Kidney (tissue), 13 donors: ENCODE measurements at regions not wholly inside any gene's neighbourhood (a gene's known extent, or its start where the extent isn't known, plus 50 kb on each side); places are given as distances from the start of the nearest gene placed in this dataset.
A peak's percentile ranks its signal among the peaks of the same experiment; 100 is the strongest.

ENCODE experiments used
- DNase-seq, 5 donors: peaks; one replicate each; pipeline ENCODE4 v3.0.0-alpha.2; 2013 to 2020
- FAIRE-seq: peaks from 2 replicates; lab custom pipeline; 2012; peaks lifted over from hg19 to GRCh38; lab: Jason Lieb, UNC
- H3K27ac ChIP-seq, 2 donors: one replicate each; pipeline ENCODE4 v1.7.0; 2013; ENCODE audit warnings: low read depth in 2 of 2, low read length in 2 of 2, inconsistent platforms in 1 of 2
- H3K27me3 ChIP-seq: one replicate; pipeline ENCODE4 v1.7.1; 2013; ENCODE audit warnings: low read length, inconsistent platforms; ENCODE audit not compliant: control insufficient read depth, insufficient read depth
- H3K36me3 ChIP-seq, 3 donors: one replicate each; pipeline versions ENCODE4 v1.7.0 to v1.7.1; 2013; ENCODE audit warnings: low read length in 3 of 3, control low read depth in 1 of 3, inconsistent platforms in 1 of 3; ENCODE audit not compliant: insufficient read depth in 3 of 3, control insufficient read depth in 2 of 3
- H3K4me1 ChIP-seq, 3 donors: one replicate each; pipeline versions ENCODE4 v1.7.0 to v1.7.1; 2013; ENCODE audit warnings: low read length in 3 of 3, inconsistent platforms in 1 of 3, low read depth in 1 of 3; ENCODE audit not compliant: control insufficient read depth in 2 of 3, insufficient read depth in 2 of 3
- H3K4me3 ChIP-seq, 3 donors: one replicate each; pipeline versions ENCODE4 v1.7.0 to v1.8.1; 2013; ENCODE audit warnings: low read length in 3 of 3, control low read depth in 1 of 3, inconsistent platforms in 1 of 3
- H3K9ac ChIP-seq, 3 donors: one replicate each; pipeline versions ENCODE4 v1.7.0 to v1.7.1; 2013; ENCODE audit warnings: low read length in 3 of 3, control low read depth in 1 of 3, inconsistent platforms in 1 of 3
- H3K9me3 ChIP-seq, 3 donors: one replicate each; pipeline versions ENCODE4 v1.7.0 to v1.7.1; 2013; ENCODE audit warnings: low read length in 3 of 3, control low read depth in 1 of 3, inconsistent platforms in 1 of 3; ENCODE audit not compliant: control insufficient read depth in 2 of 3, insufficient read depth in 1 of 3
- CTCF ChIP-seq: IDR thresholded peaks from 3 replicates; pipeline ENCODE4 v1.5.1; 2012; ENCODE audit warnings: mild to moderate bottlenecking, moderate library complexity, borderline replicate concordance; ENCODE audit not compliant: insufficient read depth; ENCODE audit errors: extremely low read depth
- intact Hi-C: fragments of 100-400 bp; cut with DNase I; formaldehyde crosslinking; loops from one replicate; pipeline ENCODE4 v1.11.1; 2022
- donor health status: control.
- donor health status: control.
- donor health status: control.
- donor health status: control.
- donor health status: control.
- donor health status: DM: yes; HTN: yes; CAD: no.
- donor health status: Normal renal cell carcinoma (clear cell type).

DNA sequence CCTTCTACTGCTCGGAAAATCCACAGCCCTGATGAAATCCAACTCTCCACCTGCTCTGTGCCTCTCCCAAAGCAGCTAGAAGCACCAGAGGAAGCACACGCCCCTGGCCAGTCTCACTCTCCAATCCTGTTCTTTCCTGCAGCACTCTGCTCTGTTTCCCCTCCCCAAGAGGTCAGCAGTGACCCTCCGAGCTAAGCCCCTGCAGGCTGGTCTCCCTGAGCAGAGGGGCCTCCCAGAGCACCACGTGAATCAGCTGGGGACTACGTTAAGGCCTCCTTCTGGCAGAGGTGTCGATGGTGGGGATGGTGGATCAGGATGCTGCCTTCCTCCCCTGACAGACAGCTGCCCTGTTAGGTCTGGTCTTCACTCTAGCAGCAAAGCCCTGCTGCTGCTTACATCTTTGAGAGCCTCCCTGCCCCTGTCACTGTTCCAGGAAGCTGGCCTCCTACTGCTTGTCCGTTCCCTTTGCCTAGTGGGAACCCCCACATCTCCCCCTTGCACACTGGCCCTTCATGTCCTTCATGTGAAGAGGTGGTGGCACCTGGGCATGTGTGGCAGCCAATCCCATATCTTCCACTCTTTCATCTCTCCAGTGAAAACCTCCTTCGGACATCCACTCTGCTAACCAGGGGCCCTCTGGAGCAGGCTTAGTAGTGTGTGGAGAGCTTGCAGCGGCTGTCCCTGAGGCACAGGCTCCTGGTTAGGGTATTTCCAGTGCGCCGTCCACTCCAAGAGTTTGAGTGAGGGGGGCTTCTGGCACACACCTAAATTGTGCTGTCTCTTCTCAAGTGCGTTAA lies 307.5 kb upstream of the HS6ST1 start:
- Histone ChIP-seq H3K4me3 (no peak overlapping the region), H3K4me1 (no peaks in the 10 kb centered on the region), H3K36me3 (no peaks in the 10 kb centered on the region), H3K27me3 (no peaks in the 10 kb centered on the region), H3K27ac (no peak overlapping the region), H3K9ac (no peak overlapping the region), H3K9me3 (no peaks in the 10 kb centered on the region)
- intact Hi-C loops, result no loop called here
- peak in 1 of 5 donors; percentile 32 for DNase-seq
- FAIRE-seq, result no peak
- no peak for TF ChIP-seq CTCF

DNA sequence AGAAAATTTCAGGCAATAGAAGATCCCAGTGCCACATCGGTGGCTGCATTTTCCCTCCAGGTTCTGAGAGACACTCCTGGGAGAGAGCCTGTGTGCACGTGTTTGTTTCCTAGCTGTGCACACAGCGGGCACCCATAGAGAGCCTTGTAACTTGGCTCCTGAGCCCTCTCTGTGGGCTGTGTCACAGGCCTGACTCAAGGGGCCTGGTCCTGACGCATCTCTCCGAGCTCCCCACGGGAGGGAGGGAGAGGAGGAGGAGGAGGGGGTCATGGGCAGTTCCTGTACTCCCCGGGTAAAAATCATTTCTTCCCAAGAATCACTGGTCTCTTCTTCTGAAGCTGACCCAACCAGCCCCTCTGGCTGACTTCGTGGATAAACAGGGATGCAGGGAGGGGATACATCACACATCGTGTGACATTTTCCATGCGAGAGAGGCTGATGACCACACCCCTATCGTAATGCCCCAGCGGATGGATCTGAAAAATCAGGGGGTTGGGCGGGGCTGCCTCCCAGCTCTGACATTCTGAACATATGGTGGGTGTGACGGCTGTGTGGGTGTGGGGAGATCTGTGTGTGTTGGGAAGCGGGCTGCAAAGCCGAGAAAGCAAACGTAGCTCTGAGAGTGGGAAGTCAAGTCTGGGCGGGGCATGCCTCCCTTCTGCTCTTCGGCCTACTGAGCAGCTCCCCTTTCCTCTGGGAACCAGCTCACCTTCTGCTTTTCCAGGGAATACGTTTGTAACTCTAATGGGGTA lies 308.3 kb upstream of the HS6ST1 start:
- no peaks in the 10 kb centered on the region for H3K27me3 ChIP-seq
- no peak for FAIRE-seq
- no peak overlapping the region for H3K4me3 ChIP-seq
- H3K27ac ChIP-seq, result no peak overlapping the region
- no peaks in the 10 kb centered on the region for H3K36me3 ChIP-seq
- H3K9ac ChIP-seq, result no peak overlapping the region
- intact Hi-C loops, result no loop called here
- no peaks in the 10 kb centered on the region for H3K4me1 ChIP-seq
- DNase-seq, result peak in 2 of 5 donors; percentile 29 to 45
- no peak for TF ChIP-seq CTCF
- no peaks in the 10 kb centered on the region for H3K9me3 ChIP-seq

DNA sequence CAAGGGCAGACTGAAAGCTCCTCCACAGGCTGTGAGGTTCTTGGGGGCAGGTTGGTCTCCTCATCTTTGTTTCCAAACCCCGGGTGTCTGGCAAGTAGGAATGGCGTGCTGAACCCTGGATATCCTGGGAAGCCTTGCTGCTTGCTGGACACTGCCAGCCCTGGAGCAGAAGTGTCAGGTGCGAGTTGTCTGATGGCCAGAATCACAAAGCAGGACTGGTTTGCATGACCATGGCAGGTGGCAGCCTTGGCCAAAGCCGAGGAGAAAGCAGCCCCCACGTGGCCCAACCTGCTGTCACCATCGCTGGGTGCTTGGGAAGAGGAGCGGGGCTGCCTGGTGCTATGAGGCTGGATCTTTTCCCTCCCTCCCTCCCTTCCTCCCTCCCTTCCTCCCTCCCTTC lies 309.5 kb upstream of the HS6ST1 start:
- TF ChIP-seq CTCF, result no peak
- H3K4me1 ChIP-seq, result no peaks in the 10 kb centered on the region
- FAIRE-seq, result no peak
- no peak overlapping the region for H3K9ac ChIP-seq
- peak in 3 of 5 donors; percentile 8 to 43 (median 37) for DNase-seq
- H3K4me3 ChIP-seq, result no peak overlapping the region
- intact Hi-C loops, result no loop called here
- H3K27ac ChIP-seq, result no peak overlapping the region
- H3K36me3 ChIP-seq, result no peaks in the 10 kb centered on the region
- H3K27me3 ChIP-seq, result no peaks in the 10 kb centered on the region
- no peaks in the 10 kb centered on the region for H3K9me3 ChIP-seq
